ENCODE measurements at regions not wholly inside any gene's neighbourhood (a gene's known extent, or its start where the extent isn't known, plus 50 kb on each side); places are given as distances from the start of the nearest gene placed in this dataset.

- intact Hi-C loops (cut with micrococcal nuclease; ENCODE audit: unreplicated experiment), result no loop called here
- no peak overlapping the region for H3K4me3 Mint-ChIP-seq (ENCODE audit: unreplicated experiment)
- peaks cover 23% of the 10 kb centered on the region for H3K27me3 Mint-ChIP-seq (ENCODE audit: insufficient read depth, unreplicated experiment)
- no peaks in the 10 kb centered on the region for H3K27me3 ChIP-seq (replicated peaks; ENCODE audit: control insufficient read depth, insufficient read depth, low read length)
- BruUV-seq (replicated peaks), result no TSS peak
- H3K4me3 ChIP-seq (ENCODE audit: low read depth, low read length), result no peak overlapping the region
- TF ChIP-seq, protein P1, sequence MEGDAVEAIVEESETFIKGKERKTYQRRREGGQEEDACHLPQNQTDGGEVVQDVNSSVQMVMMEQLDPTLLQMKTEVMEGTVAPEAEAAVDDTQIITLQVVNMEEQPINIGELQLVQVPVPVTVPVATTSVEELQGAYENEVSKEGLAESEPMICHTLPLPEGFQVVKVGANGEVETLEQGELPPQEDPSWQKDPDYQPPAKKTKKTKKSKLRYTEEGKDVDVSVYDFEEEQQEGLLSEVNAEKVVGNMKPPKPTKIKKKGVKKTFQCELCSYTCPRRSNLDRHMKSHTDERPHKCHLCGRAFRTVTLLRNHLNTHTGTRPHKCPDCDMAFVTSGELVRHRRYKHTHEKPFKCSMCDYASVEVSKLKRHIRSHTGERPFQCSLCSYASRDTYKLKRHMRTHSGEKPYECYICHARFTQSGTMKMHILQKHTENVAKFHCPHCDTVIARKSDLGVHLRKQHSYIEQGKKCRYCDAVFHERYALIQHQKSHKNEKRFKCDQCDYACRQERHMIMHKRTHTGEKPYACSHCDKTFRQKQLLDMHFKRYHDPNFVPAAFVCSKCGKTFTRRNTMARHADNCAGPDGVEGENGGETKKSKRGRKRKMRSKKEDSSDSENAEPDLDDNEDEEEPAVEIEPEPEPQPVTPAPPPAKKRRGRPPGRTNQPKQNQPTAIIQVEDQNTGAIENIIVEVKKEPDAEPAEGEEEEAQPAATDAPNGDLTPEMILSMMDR (IDR thresholded peaks at IDR 0.05; ENCODE audit: insufficient read depth in 1 of 2, low read depth in 1 of 2, low read length in 1 of 2, severe bottlenecking in 1 of 2, unreplicated experiment in 1 of 2), result no peak
- no peaks in the 10 kb centered on the region for H3K36me3 Mint-ChIP-seq (ENCODE audit: insufficient read depth, unreplicated experiment)
- no peaks in the 10 kb centered on the region for H3K9me3 ChIP-seq
- H3K4me1 ChIP-seq, result no peaks in the 10 kb centered on the region
- no peaks in the 10 kb centered on the region for H3K4me1 Mint-ChIP-seq (ENCODE audit: low read depth, unreplicated experiment)
- POLR2A ChIA-PET, result no interaction called here
- no peak overlapping the region for H3K27ac Mint-ChIP-seq (ENCODE audit: unreplicated experiment)
- H3K9me3 Mint-ChIP-seq (ENCODE audit: unreplicated experiment), result no peaks in the 10 kb centered on the region
- no peaks in the 10 kb centered on the region for H3K36me3 ChIP-seq (ENCODE audit: control insufficient read depth, insufficient read depth, low read length)
- no peak for DNase-seq
- CTCF ChIA-PET, result no interaction called here
Observed at GRCh38 chr2:35938838-35939237, 416.7 kb upstream of the CRIM1 start.

GRCh38 chr2:35933031-35933430 is 422.5 kb upstream of the CRIM1 start:
- no TSS peak for BruUV-seq (replicated peaks)
- no peaks in the 10 kb centered on the region for H3K9me3 Mint-ChIP-seq (ENCODE audit: unreplicated experiment)
- H3K4me3 Mint-ChIP-seq (ENCODE audit: unreplicated experiment), result no peak overlapping the region
- POLR2A ChIA-PET, result no interaction called here
- intact Hi-C loops (cut with micrococcal nuclease; ENCODE audit: unreplicated experiment), result no loop called here
- no peak for DNase-seq
- Histone ChIP-seq H3K27me3 (replicated peaks; ENCODE audit: control insufficient read depth, insufficient read depth, low read length) (no peaks in the 10 kb centered on the region), H3K4me1 (no peaks in the 10 kb centered on the region), H3K4me3 (ENCODE audit: low read depth, low read length) (no peak overlapping the region), H3K9me3 (no peaks in the 10 kb centered on the region), H3K36me3 (ENCODE audit: control insufficient read depth, insufficient read depth, low read length) (no peaks in the 10 kb centered on the region)
- no peaks in the 10 kb centered on the region for H3K36me3 Mint-ChIP-seq (ENCODE audit: insufficient read depth, unreplicated experiment)
- TF ChIP-seq, protein P1 (IDR thresholded peaks at IDR 0.05; ENCODE audit: insufficient read depth in 1 of 2, low read depth in 1 of 2, low read length in 1 of 2, severe bottlenecking in 1 of 2, unreplicated experiment in 1 of 2), result no peak
- no peaks in the 10 kb centered on the region for H3K4me1 Mint-ChIP-seq (ENCODE audit: low read depth, unreplicated experiment)
- H3K27ac Mint-ChIP-seq (ENCODE audit: unreplicated experiment), result no peak overlapping the region
- H3K27me3 Mint-ChIP-seq (ENCODE audit: insufficient read depth, unreplicated experiment), result peaks cover 19% of the 10 kb centered on the region
- CTCF ChIA-PET, result no interaction called here

DNA sequence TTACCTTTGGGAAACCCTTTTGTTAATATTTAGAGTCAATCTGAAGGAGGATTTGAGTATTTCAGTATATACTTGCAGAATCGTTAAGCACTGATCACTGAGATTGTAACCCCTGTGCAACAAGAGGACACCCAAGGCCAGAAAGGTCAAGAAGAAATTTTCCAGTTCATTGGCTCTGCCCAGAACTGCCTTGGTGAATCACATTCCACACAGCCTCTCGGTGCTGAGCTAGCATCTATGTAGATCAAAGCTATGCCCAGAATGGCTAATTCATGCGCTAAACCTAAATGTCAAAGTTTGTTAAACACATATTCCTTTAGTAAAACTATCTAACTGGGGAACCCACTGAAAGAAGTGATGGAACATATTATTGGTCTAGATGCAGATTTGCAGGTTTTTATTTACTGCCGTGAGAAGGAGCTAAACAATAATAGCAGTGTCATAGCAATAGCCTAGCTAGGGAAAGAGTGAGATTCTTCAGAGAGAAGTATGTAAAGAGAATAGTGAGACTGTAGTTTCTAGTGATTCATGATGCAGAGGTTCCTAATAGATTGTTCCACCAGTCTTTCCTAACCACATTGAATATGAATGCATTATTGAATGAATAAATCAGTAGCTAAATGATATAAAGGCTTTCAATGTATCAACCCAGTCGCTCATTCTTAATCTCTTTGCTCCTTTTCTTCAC is 423.2 kb upstream of the CRIM1 start:
- H3K4me3 Mint-ChIP-seq (ENCODE audit: unreplicated experiment), result no peak overlapping the region
- H3K27ac Mint-ChIP-seq (ENCODE audit: unreplicated experiment), result no peak overlapping the region
- DNase-seq, result no peak
- intact Hi-C loops (cut with micrococcal nuclease; ENCODE audit: unreplicated experiment), result no loop called here
- TF ChIP-seq, protein P1 (IDR thresholded peaks at IDR 0.05; ENCODE audit: insufficient read depth in 1 of 2, low read depth in 1 of 2, low read length in 1 of 2, severe bottlenecking in 1 of 2, unreplicated experiment in 1 of 2), result no peak
- H3K9me3 ChIP-seq, result no peaks in the 10 kb centered on the region
- no peaks in the 10 kb centered on the region for H3K36me3 ChIP-seq (ENCODE audit: control insufficient read depth, insufficient read depth, low read length)
- no peaks in the 10 kb centered on the region for H3K36me3 Mint-ChIP-seq (ENCODE audit: insufficient read depth, unreplicated experiment)
- no peaks in the 10 kb centered on the region for H3K9me3 Mint-ChIP-seq (ENCODE audit: unreplicated experiment)
- H3K4me3 ChIP-seq (ENCODE audit: low read depth, low read length), result no peak overlapping the region
- POLR2A ChIA-PET, result no interaction called here
- no TSS peak for BruUV-seq (replicated peaks)
- CTCF ChIA-PET, result no interaction called here
- no peaks in the 10 kb centered on the region for H3K27me3 ChIP-seq (replicated peaks; ENCODE audit: control insufficient read depth, insufficient read depth, low read length)
- no peaks in the 10 kb centered on the region for H3K4me1 Mint-ChIP-seq (ENCODE audit: low read depth, unreplicated experiment)
- no peaks in the 10 kb centered on the region for H3K4me1 ChIP-seq
- peaks cover 15% of the 10 kb centered on the region for H3K27me3 Mint-ChIP-seq (ENCODE audit: insufficient read depth, unreplicated experiment)

Measured in Caco-2 (cell line).